Gastrocnemius medialis (tissue), 4 donors: ENCODE measurements at regions not wholly inside any gene's neighbourhood (a gene's known extent, or its start where the extent isn't known, plus 50 kb on each side); places are given as distances from the start of the nearest gene placed in this dataset.

ENCODE experiments used
- CTCF ChIP-seq, 5 experiments: fragments of 450-650 bp in 3 of 5; fragments of 200-600 bp in 2 of 5; sonication (generic) in 2 of 5; IDR thresholded peaks in 4 of 5; conservative IDR thresholded peaks in 1 of 5; 1 replicate in 4 of 5; 2 replicates in 1 of 5; pipeline ENCODE4 v1.5.1; 2016 to 2019; ENCODE audit warnings: antibody characterized with exemption in 5 of 5, mild to moderate bottlenecking in 3 of 5, moderate library complexity in 3 of 5
- POLR2A ChIP-seq, 2 donors: fragments of 450-650 bp; IDR thresholded peaks; one replicate each; pipeline ENCODE4 v1.6.1; 2017; ENCODE audit warnings: antibody characterized with exemption in 2 of 2, mild to moderate bottlenecking in 2 of 2, moderate library complexity in 2 of 2

- TF ChIP-seq CTCF (IDR thresholded peaks at IDR 0.05 in 4 of 5, conservative IDR thresholded peaks at IDR 0.05 in 1 of 5) = no peak
- no peak for TF ChIP-seq POLR2A (IDR thresholded peaks at IDR 0.05)
Observed at GRCh38 chr5:60510663-60511062, 189.3 kb downstream of the DEPDC1B start.
